Left lung (tissue), 4 donors: ENCODE measurements at regions not wholly inside any gene's neighbourhood (a gene's known extent, or its start where the extent isn't known, plus 50 kb on each side); places are given as distances from the start of the nearest gene placed in this dataset.

Experiments
- ATAC-seq: fragments of 200-7000 bp; cut with Tn5 transposase; one replicate; pipeline ENCODE4 v1.9.1; 2020; ENCODE audit warnings: moderate library complexity
- DNase-seq, 4 donors: peaks; one replicate each; pipeline ENCODE4 v3.0.0-alpha.2; 2013 to 2020
- H3K27ac ChIP-seq, 2 donors: fragments of 200-600 bp; sonication (generic) in 1 of 2; one replicate each; pipeline versions ENCODE4 v1.5.0 to v1.8.0; 2020 to 2021
- H3K27me3 ChIP-seq, 2 donors: fragments of 200-600 bp; sonication (generic) in 1 of 2; one replicate each; pipeline versions ENCODE4 v1.5.0 to v1.8.0; 2020 to 2021
- H3K36me3 ChIP-seq, 2 donors: fragments of 200-600 bp; sonication (generic) in 1 of 2; one replicate each; pipeline versions ENCODE4 v1.5.0 to v1.8.0; 2020 to 2021
- H3K4me1 ChIP-seq, 2 donors: fragments of 200-600 bp; one replicate each; pipeline ENCODE4 v1.8.0; 2021
- H3K4me3 ChIP-seq, 2 donors: fragments of 200-600 bp; sonication (generic) in 1 of 2; one replicate each; pipeline versions ENCODE4 v1.5.0 to v1.8.0; 2020 to 2021; ENCODE audit warnings: mild to moderate bottlenecking in 1 of 2
- H3K9me3 ChIP-seq, 2 donors: fragments of 200-600 bp; sonication (generic) in 1 of 2; one replicate each; pipeline versions ENCODE4 v1.5.0 to v1.8.0; 2020 to 2021
- intact Hi-C, 2 donors: fragments of 100-400 bp; cut with DNase I; formaldehyde crosslinking; loops; one replicate each; pipeline versions ENCODE4 v1.11.2 to v1.14.2; 2022
- TF ChIP-seq, protein P1 (sequence below), 2 donors: fragments of 200-600 bp; sonication (generic) in 1 of 2; IDR thresholded peaks; one replicate each; pipeline versions ENCODE4 v1.5.0 to v1.8.0; 2021; ENCODE audit warnings: antibody characterized with exemption in 2 of 2
- donor health status: DM: no; HTN: yes; CAD: no.
- donor health status: DM: no; HTN: no; CAD: no.

DNA sequence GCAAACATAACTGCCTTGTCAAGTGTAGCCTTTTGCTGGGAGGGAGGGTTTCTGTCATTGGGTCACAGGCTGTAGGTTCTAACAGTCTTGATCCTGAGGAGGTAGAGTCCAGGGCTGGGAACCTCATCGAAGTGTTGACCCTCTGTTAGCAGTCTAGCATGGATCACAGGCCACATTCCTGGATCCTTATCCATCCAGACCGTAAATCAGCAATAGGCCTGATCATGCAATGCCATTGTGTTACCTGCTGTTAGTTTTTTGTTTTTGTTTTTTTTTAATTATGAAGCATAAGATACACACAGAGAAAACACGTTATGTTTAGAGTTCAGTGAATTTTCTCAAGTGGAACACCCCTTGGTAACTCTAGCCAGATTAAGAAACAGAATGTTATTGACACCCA, 282.0 kb upstream of the TPM1 start:
- H3K4me1 ChIP-seq: peaks cover 0 to 12% of the 10 kb centered on the region in 2 donors
- no peak for DNase-seq
- TF ChIP-seq, protein P1, sequence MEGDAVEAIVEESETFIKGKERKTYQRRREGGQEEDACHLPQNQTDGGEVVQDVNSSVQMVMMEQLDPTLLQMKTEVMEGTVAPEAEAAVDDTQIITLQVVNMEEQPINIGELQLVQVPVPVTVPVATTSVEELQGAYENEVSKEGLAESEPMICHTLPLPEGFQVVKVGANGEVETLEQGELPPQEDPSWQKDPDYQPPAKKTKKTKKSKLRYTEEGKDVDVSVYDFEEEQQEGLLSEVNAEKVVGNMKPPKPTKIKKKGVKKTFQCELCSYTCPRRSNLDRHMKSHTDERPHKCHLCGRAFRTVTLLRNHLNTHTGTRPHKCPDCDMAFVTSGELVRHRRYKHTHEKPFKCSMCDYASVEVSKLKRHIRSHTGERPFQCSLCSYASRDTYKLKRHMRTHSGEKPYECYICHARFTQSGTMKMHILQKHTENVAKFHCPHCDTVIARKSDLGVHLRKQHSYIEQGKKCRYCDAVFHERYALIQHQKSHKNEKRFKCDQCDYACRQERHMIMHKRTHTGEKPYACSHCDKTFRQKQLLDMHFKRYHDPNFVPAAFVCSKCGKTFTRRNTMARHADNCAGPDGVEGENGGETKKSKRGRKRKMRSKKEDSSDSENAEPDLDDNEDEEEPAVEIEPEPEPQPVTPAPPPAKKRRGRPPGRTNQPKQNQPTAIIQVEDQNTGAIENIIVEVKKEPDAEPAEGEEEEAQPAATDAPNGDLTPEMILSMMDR (IDR thresholded peaks at IDR 0.05): no peak
- intact Hi-C loops: no loop called here
- H3K4me3 ChIP-seq: no peak overlapping the region
- no peak for ATAC-seq
- no peaks in the 10 kb centered on the region for H3K27me3 ChIP-seq
- no peaks in the 10 kb centered on the region for H3K9me3 ChIP-seq
- H3K27ac ChIP-seq: no peak overlapping the region
- no peaks in the 10 kb centered on the region for H3K36me3 ChIP-seq

DNA sequence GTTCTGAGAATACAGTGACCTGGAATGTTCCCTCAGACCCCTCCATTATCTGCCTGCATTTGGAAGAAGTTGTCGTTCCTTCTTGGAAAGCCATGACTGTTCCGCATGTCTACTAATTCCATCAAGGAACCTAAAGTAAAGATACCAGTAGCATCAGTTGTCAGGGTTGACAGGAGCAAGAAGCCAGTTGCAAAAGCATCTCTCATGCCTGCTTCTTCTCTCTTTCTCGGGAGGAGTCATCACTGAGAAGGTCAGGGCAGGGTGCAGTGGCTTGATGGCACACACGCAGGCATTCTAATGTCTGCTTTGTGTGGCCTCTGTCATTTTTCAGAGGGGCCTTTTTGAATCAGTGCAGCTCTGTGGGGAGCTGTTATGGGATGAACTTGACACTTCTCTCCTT, 276.6 kb upstream of the TPM1 start:
- Histone ChIP-seq H3K9me3 (no peaks in the 10 kb centered on the region), H3K27ac (no peak overlapping the region), H3K36me3 (no peaks in the 10 kb centered on the region), H3K4me3 (no peak overlapping the region), H3K27me3 (no peaks in the 10 kb centered on the region), H3K4me1 (no peaks in the 10 kb centered on the region)
- intact Hi-C loops: no loop called here
- no peak for ATAC-seq
- DNase-seq: no peak
- TF ChIP-seq, protein P1 (IDR thresholded peaks at IDR 0.05): no peak

DNA sequence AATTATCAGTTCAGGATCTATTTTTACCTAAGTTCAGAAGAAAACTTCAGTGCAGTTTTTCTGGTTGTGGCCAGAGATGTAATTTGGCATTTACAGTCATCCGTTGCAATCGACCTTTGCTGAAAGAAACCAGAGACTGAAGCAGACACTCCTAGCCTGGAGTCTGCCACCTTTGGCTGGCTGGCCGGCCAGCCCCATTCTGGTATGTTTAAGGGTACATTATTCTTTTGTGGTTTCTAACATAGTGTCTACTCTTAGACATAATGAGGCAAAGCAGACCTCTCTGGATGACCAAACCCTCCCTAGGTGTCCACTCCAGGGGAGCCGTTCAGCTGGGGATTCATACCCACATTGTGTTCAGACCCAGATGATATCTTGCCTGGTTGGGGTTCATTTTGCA, 275.9 kb upstream of the TPM1 start:
- intact Hi-C loops: no loop called here
- TF ChIP-seq, protein P1 (IDR thresholded peaks at IDR 0.05): no peak
- H3K4me1 ChIP-seq: no peaks in the 10 kb centered on the region
- H3K36me3 ChIP-seq: no peaks in the 10 kb centered on the region
- DNase-seq (no peak), ATAC-seq (no peak)
- no peak overlapping the region for H3K4me3 ChIP-seq
- H3K27ac ChIP-seq: no peak overlapping the region
- H3K27me3 ChIP-seq: no peaks in the 10 kb centered on the region
- no peaks in the 10 kb centered on the region for H3K9me3 ChIP-seq

DNA sequence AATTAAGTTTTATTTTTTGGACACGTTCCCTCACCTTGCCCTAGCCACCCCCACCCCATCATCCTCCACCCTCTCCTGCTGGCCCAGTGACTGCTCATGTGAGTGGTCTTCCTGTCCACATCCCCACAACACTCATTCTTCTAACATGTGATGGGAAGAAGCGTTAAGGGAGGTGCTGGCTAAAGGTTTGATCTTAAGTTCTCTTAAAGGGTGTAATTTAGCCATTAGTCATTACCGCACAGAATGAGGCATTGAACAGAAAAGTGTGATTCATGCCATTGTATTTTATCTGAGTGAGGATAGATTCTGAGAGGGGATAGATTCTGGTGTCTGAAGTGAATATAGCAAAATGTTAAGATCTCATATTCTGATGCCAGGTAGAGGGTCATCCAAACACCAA, 272.9 kb upstream of the TPM1 start:
- no peaks in the 10 kb centered on the region for H3K4me1 ChIP-seq
- ATAC-seq: no peak
- no peaks in the 10 kb centered on the region for H3K27me3 ChIP-seq
- no peak overlapping the region for H3K4me3 ChIP-seq
- H3K27ac ChIP-seq: no peak overlapping the region
- no peaks in the 10 kb centered on the region for H3K9me3 ChIP-seq
- H3K36me3 ChIP-seq: no peaks in the 10 kb centered on the region
- no peak for DNase-seq
- TF ChIP-seq, protein P1 (IDR thresholded peaks at IDR 0.05): no peak
- intact Hi-C loops: no loop called here

DNA sequence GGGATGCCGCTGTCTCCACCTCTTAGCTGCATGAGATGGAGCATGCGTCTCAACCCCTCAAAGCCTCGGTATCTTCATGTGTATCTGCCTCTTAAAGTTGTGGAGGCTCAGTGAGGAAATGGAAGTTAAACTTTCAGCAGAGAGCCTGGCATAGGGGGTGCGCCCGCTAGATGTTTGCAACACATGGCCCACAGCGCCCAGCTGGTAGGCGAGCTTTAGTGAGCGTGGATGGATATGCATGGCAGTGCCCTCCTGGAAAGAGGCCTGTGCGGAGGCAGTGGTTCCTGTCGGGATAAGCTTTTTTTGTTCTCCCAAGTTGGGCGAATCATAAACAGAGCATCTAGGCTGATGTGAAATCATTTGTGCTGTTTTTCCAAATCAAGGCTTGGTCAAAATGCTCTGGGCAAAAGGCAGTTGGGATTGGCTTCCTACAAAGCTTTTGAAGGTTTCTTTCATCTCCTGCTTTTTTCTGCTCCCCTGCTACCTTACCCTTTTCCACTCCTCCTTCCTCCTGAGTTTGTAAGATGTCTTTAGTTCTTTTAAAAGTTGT, 272.4 kb upstream of the TPM1 start:
- Histone ChIP-seq H3K36me3 (no peaks in the 10 kb centered on the region), H3K27me3 (no peaks in the 10 kb centered on the region), H3K4me1 (no peaks in the 10 kb centered on the region), H3K4me3 (no peak overlapping the region), H3K27ac (no peak overlapping the region), H3K9me3 (no peaks in the 10 kb centered on the region)
- TF ChIP-seq, protein P1 (IDR thresholded peaks at IDR 0.05): no peak
- intact Hi-C loops: no loop called here
- no peak for DNase-seq
- no peak for ATAC-seq
